H9 (cell line): ENCODE measurements at regions not wholly inside any gene's neighbourhood (a gene's known extent, or its start where the extent isn't known, plus 50 kb on each side); places are given as distances from the start of the nearest gene placed in this dataset.
A peak's percentile ranks its signal among the peaks of the same experiment; 100 is the strongest.
"Not testable (repeated sequence)": the region's sequence is repeated elsewhere in the genome, so short reads cannot be mapped to it uniquely, and the experiment has no call there.

Experiments used
- DNase-seq: peaks from one replicate; pipeline ENCODE4 v3.0.0-alpha.2; 2017
- H2AFZ ChIP-seq: one replicate; pipeline ENCODE4 v1.6.1; 2013; ENCODE audit warnings: mild to moderate bottlenecking, low read length, control low read depth, moderate library complexity
- H2AK5ac ChIP-seq: 2 replicates; pipeline ENCODE4 v1.6.1; 2013; ENCODE audit warnings: low read length, control low read depth, mixed read lengths; ENCODE audit not compliant: insufficient read length
- H2BK120ac ChIP-seq: one replicate; pipeline ENCODE4 v1.6.1; 2013; ENCODE audit warnings: low read depth, mild to moderate bottlenecking, low read length, control low read depth, inconsistent platforms; ENCODE audit not compliant: poor library complexity, severe bottlenecking
- H2BK12ac ChIP-seq: 2 replicates; pipeline ENCODE4 v1.6.1; 2013; ENCODE audit warnings: low read length, control low read depth, mixed read lengths, low read depth; ENCODE audit not compliant: insufficient read length
- H2BK15ac ChIP-seq: 2 replicates; pipeline ENCODE4 v1.6.1; 2013; ENCODE audit warnings: low read depth, low read length, control low read depth
- H2BK20ac ChIP-seq: one replicate; pipeline ENCODE4 v1.6.1; 2013; ENCODE audit warnings: low read depth, mild to moderate bottlenecking, low read length, control low read depth, inconsistent platforms; ENCODE audit not compliant: poor library complexity, severe bottlenecking
- H2BK5ac ChIP-seq: 2 replicates; pipeline ENCODE4 v1.6.1; 2013; ENCODE audit warnings: low read length, control low read depth, mixed read lengths; ENCODE audit not compliant: insufficient read length
- H3K14ac ChIP-seq: 2 replicates; pipeline ENCODE4 v1.6.1; 2013; ENCODE audit warnings: low read length, control low read depth; ENCODE audit not compliant: insufficient read depth
- H3K18ac ChIP-seq: 2 replicates; pipeline ENCODE4 v1.6.1; 2013; ENCODE audit warnings: low read depth, mild to moderate bottlenecking, mixed read lengths, low read length, control low read depth; ENCODE audit not compliant: insufficient read length
- H3K23ac ChIP-seq: 2 replicates; pipeline ENCODE4 v1.6.1; 2013; ENCODE audit warnings: low read length, control low read depth, mixed read lengths, low read depth; ENCODE audit not compliant: insufficient read length
- H3K23me2 ChIP-seq: 2 replicates; pipeline ENCODE4 v1.6.1; 2013; ENCODE audit warnings: low read depth, mild to moderate bottlenecking, mixed read lengths, low read length, control low read depth; ENCODE audit not compliant: insufficient read length, poor library complexity, severe bottlenecking
- H3K27ac ChIP-seq: 2 replicates; pipeline ENCODE4 v1.5.1; 2013; ENCODE audit warnings: low read length, control low read depth, mixed read lengths, low read depth; ENCODE audit not compliant: insufficient read length
- H3K27me3 ChIP-seq: 2 replicates; pipeline ENCODE4 v1.6.1; 2013; ENCODE audit warnings: low read length, control low read depth, inconsistent platforms; ENCODE audit not compliant: insufficient read depth
- H3K4ac ChIP-seq: 2 replicates; pipeline ENCODE4 v1.6.1; 2013; ENCODE audit warnings: low read depth, mild to moderate bottlenecking, control low read depth, inconsistent platforms, low read length, moderate library complexity
- H3K4me1 ChIP-seq: 2 replicates; pipeline ENCODE4 v1.6.1; 2013; ENCODE audit warnings: low read length, control low read depth, inconsistent platforms; ENCODE audit not compliant: insufficient read depth
- H3K4me2 ChIP-seq: 2 replicates; pipeline ENCODE4 v1.6.1; 2013; ENCODE audit warnings: low read length, control low read depth, mixed read lengths; ENCODE audit not compliant: insufficient read length, insufficient read depth
- H3K56ac ChIP-seq: 2 replicates; pipeline ENCODE4 v1.6.1; 2013; ENCODE audit warnings: low read depth, mild to moderate bottlenecking, mixed read lengths, low read length, control low read depth; ENCODE audit not compliant: insufficient read length
- H3K79me1 ChIP-seq: 2 replicates; pipeline ENCODE4 v1.6.1; 2013; ENCODE audit warnings: low read depth, mild to moderate bottlenecking, moderate library complexity, low read length, control low read depth, inconsistent platforms; ENCODE audit not compliant: insufficient read depth, poor library complexity, severe bottlenecking
- H3K79me2 ChIP-seq: 2 replicates; pipeline ENCODE4 v1.6.1; 2013; ENCODE audit warnings: low read length, control low read depth, inconsistent platforms; ENCODE audit not compliant: insufficient read depth
- H3K9ac ChIP-seq: 2 replicates; pipeline ENCODE4 v1.6.1; 2013; ENCODE audit warnings: low read length, control low read depth, mixed read lengths; ENCODE audit not compliant: insufficient read length; ENCODE audit errors: extremely low read depth
- H3K9me3 ChIP-seq: one replicate; pipeline ENCODE4 v1.6.1; 2013; ENCODE audit warnings: low read depth, low read length, inconsistent platforms; ENCODE audit not compliant: control insufficient read depth
- H3T11ph ChIP-seq: one replicate; pipeline ENCODE4 v1.6.1; 2013; ENCODE audit warnings: mild to moderate bottlenecking, low read length, control low read depth, inconsistent platforms
- H4K20me1 ChIP-seq: one replicate; pipeline ENCODE4 v1.6.1; 2013; ENCODE audit not compliant: control insufficient read depth, insufficient read length, insufficient read depth
- H4K5ac ChIP-seq: 2 replicates; pipeline ENCODE4 v1.6.1; 2013; ENCODE audit warnings: low read depth, mild to moderate bottlenecking, mixed read lengths, low read length, control low read depth; ENCODE audit not compliant: insufficient read length
- H4K8ac ChIP-seq: replicated peaks from 2 replicates; pipeline ENCODE4 v1.6.1; 2013; ENCODE audit warnings: low read length, control low read depth, mixed read lengths, low read depth; ENCODE audit not compliant: insufficient read length
- H4K91ac ChIP-seq: 2 replicates; pipeline ENCODE4 v1.6.1; 2013; ENCODE audit warnings: low read depth, mild to moderate bottlenecking, moderate library complexity, mixed read lengths, low read length, control low read depth; ENCODE audit not compliant: insufficient read length
- H3K27ac Mint-ChIP-seq, 3 experiments: 2 replicates in 2 of 3; 3 replicates in 1 of 3; pipeline ENCODE4 v1.8.0; 2020 to 2021; ENCODE audit warnings: mixed read lengths in 3 of 3, mild to moderate bottlenecking in 1 of 3, moderate library complexity in 1 of 3
- H3K27me3 Mint-ChIP-seq: 2 replicates; pipeline ENCODE4 v1.8.0; 2021; ENCODE audit warnings: low read depth, mild to moderate bottlenecking, moderate library complexity, mixed read lengths
- H3K36me3 Mint-ChIP-seq, 3 experiments: 2 replicates in 2 of 3; 3 replicates in 1 of 3; pipeline ENCODE4 v1.8.0; 2020 to 2021; ENCODE audit warnings: low read depth in 3 of 3, mixed read lengths in 3 of 3; ENCODE audit not compliant: insufficient read depth in 1 of 3
- H3K4me1 Mint-ChIP-seq, 2 experiments: 2 replicates each; pipeline ENCODE4 v1.8.0; 2020; ENCODE audit warnings: mixed read lengths in 2 of 2
- H3K4me3 Mint-ChIP-seq, 2 experiments: 2 replicates in 1 of 2; 3 replicates in 1 of 2; pipeline ENCODE4 v1.8.0; 2020 to 2021; ENCODE audit warnings: mild to moderate bottlenecking in 2 of 2, mixed read lengths in 2 of 2, moderate library complexity in 1 of 2
- H3K9me3 Mint-ChIP-seq, 2 experiments: 2 replicates in 1 of 2; 3 replicates in 1 of 2; pipeline ENCODE4 v1.8.0; 2020; ENCODE audit warnings: mild to moderate bottlenecking in 2 of 2, mixed read lengths in 2 of 2, moderate library complexity in 1 of 2
- CTCF ChIP-seq: fragments of 200-600 bp; sonication (generic); conservative IDR thresholded peaks from 3 replicates; pipeline ENCODE4 v1.8.0; 2021; ENCODE audit warnings: antibody characterized with exemption, mild to moderate bottlenecking
- WGBS: extraction: QIAGEN DNeasy Blood & Tissue Kit; methylation state at CpG from one replicate; pipeline ENCODE4 v1.1.7; 2013; ENCODE audit warnings: missing lambda C conversion rate, low lambda C conversion rate, mixed read lengths; ENCODE audit not compliant: insufficient read length; ENCODE audit errors: extremely low coverage; 5-methylcytosine and 5-hydroxymethylcytosine counted together

GRCh38 chr9:61667559-61668121 is 477.8 kb downstream of the SPATA31A7 start:
- no peak overlapping the region for H2BK120ac ChIP-seq
- H2BK15ac ChIP-seq: no peak overlapping the region
- H3K27me3 ChIP-seq: no peaks in the 10 kb centered on the region
- no peaks in the 10 kb centered on the region for H3K4me1 ChIP-seq
- no peak overlapping the region for H3K23ac ChIP-seq
- peaks cover 73% of the 10 kb centered on the region for H3K9me3 ChIP-seq
- H4K91ac ChIP-seq: no peak overlapping the region
- H3K79me2 ChIP-seq: no peaks in the 10 kb centered on the region
- no peak overlapping the region for H3K18ac ChIP-seq
- H2AFZ ChIP-seq: no peak overlapping the region
- H3K9ac ChIP-seq: no peak overlapping the region
- no peak overlapping the region for H2BK20ac ChIP-seq
- Mint-ChIP-seq H3K9me3 (peaks cover 77 to 79% of the 10 kb centered on the region in 2 experiments), H3K4me1 (no peaks in the 10 kb centered on the region), H3K27me3 (peaks cover 4% of the 10 kb centered on the region), H3K36me3 (peaks cover 20 to 34% (median 23%) of the 10 kb centered on the region in 3 experiments), H3K27ac (no peak overlapping the region), H3K4me3 (no peak overlapping the region)
- TF ChIP-seq CTCF: no peak
- H3K56ac ChIP-seq: no peak overlapping the region
- H3K4me2 ChIP-seq: no peak overlapping the region
- H3K4ac ChIP-seq: no peak overlapping the region
- peak; percentile 4 for DNase-seq
- no CpG with 5 or more reads among the region's 37 CpGs for WGBS
- H3K79me1 ChIP-seq: no peaks in the 10 kb centered on the region
- H3K27ac ChIP-seq: no peak overlapping the region
- no peak overlapping the region for H3K14ac ChIP-seq
- no peak overlapping the region for H4K5ac ChIP-seq
- no peaks in the 10 kb centered on the region for H3K23me2 ChIP-seq
- no peak overlapping the region for H3T11ph ChIP-seq
- H2AK5ac ChIP-seq: no peak overlapping the region
- H2BK12ac ChIP-seq: no peak overlapping the region
- H4K20me1 ChIP-seq: no peaks in the 10 kb centered on the region
- no peak overlapping the region for H2BK5ac ChIP-seq
- no peak overlapping the region for H4K8ac ChIP-seq

GRCh38 chr9:61668201-61668600 is 478.4 kb downstream of the SPATA31A7 start:
- not testable (repeated sequence) for H3K14ac ChIP-seq, H2AK5ac ChIP-seq, H3K23ac ChIP-seq, H2AFZ ChIP-seq, H3K4me2 ChIP-seq, H3K27ac Mint-ChIP-seq, H3K79me1 ChIP-seq, H4K20me1 ChIP-seq, H3K4me1 ChIP-seq, H2BK12ac ChIP-seq, H3K9ac ChIP-seq, H2BK15ac ChIP-seq, H4K5ac ChIP-seq, H4K8ac ChIP-seq, H3K23me2 ChIP-seq, H3K4me1 Mint-ChIP-seq, H3K27me3 ChIP-seq, H2BK20ac ChIP-seq, H3K27ac ChIP-seq, H3K4me3 Mint-ChIP-seq, H2BK120ac ChIP-seq, H3K18ac ChIP-seq, H3K56ac ChIP-seq, H2BK5ac ChIP-seq, H3K4ac ChIP-seq, H3K27me3 Mint-ChIP-seq, H3K79me2 ChIP-seq, H3T11ph ChIP-seq, H4K91ac ChIP-seq
- H3K36me3 Mint-ChIP-seq: peaks cover 21 to 38% (median 24%) of the 10 kb centered on the region in 3 experiments
- H3K9me3 ChIP-seq: peaks cover 79% of the 10 kb centered on the region
- no CpG with 5 or more reads among the region's 18 CpGs for WGBS
- DNase-seq: peak; percentile 8
- peaks cover 82 to 84% of the 10 kb centered on the region in 2 experiments for H3K9me3 Mint-ChIP-seq
